ENCODE measurements at regions not wholly inside any gene's neighbourhood (a gene's known extent, or its start where the extent isn't known, plus 50 kb on each side); places are given as distances from the start of the nearest gene placed in this dataset.

DNA sequence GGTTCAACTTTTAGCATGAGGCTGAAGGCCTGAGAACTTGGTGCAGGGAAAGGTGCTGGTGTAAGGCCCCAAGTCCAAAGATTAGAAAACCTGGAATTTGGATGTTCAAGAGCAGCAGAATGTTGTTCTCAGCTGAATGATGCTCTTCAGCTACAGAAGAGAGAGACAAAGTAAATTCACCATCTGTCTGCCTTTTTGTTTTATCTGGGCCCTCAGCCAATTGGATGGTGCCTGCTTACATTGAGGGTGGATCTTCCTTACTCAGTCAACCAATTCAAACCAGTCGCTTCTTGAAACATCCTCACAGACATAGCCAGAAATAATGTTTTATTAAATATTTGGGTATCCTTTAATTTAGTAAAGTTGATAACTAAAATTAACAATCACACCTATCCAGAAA lies 748.2 kb upstream of the ADAMTS5 start:
- no peak for DNase-seq

DNA sequence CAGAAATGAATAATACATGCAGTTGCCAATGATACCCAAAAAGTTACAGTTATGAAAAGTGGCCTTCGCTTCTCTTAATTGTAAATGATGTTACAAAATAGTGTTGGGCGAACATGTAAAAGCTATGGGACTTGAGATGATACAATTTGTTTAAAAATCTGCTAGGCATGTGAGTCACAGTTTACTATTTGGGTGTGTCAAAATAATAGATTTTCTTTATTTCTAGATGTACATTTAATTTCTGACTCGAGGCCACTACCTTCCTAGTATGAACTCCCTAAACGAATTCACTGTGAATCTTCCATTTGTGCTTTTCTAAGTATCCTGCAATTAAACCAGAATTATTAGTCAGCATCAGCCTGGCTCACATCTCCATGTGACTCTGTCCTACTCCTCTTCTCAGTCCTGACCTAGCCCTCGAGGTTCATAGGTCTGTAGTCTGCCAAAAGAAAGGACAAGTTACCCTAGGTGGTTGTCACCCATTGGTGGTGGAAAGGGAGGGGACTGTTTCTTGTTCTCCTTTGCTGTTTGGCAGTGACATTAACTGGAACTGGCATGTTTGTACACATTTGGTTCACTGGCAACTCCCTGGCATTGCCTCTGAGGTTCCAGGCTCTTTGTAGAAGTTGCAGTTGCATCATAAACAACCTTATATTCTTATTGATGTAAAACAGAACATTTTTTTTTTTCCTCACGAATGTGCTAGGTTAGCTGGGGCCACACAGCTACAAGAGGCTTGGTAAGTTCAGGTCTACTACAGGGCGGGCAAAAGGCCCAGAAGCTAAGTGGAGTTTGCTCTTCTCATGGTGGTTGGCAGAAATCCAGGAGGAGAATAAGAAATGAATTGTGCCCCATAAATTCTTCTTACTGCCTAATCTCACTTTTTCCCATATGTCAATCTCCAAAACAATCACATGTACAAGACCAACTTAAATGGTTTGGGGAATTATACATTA lies 746.5 kb upstream of the ADAMTS5 start:
- DNase-seq = no peak

DNA sequence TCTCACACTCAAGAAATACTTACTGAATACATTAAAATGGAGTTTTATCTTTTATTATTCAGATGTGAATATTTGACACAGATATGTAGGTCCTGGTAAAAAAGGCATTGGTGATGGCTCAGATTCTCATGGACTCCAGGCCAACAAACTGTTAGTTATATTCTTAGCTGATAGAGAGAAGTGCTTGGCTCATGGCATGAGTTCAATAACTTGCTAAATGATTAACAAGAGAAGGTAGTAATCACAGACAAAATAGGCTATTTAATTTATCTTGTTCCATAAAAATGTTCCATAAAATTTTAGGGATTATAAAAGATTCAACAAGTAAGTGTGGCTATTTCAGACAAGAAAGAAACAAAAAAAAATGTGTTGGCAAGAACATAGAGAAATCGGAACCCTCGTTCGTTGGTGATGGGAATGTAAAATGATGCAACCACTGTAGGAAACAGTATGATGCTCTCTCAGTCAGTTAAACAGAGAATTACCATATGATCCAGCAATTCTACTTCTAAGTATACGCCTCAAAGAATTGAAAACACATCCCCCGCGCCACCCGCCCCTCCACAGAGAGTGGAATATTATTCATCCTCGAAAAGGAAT lies 737.8 kb upstream of the ADAMTS5 start:
- no peak for DNase-seq

DNA sequence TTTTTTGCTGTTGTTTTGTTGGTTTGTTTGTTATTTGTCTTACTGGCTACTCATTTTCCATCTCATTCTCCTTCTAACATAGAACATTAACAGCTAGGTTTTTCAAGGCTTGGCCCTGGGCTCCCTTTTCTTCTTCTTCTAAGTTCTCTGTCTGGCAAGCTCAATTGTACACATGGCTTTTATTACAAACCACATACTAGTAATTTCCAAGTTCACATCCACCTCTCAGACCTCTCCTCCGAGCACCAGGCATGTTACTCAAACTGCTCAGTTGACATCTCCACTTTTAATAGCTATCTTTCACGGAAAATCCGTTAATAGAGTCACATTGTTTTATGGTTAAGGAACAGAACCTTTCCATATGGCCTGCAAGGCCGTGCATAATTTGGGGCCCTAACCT lies 736.9 kb upstream of the ADAMTS5 start:
- DNase-seq = no peak

DNA sequence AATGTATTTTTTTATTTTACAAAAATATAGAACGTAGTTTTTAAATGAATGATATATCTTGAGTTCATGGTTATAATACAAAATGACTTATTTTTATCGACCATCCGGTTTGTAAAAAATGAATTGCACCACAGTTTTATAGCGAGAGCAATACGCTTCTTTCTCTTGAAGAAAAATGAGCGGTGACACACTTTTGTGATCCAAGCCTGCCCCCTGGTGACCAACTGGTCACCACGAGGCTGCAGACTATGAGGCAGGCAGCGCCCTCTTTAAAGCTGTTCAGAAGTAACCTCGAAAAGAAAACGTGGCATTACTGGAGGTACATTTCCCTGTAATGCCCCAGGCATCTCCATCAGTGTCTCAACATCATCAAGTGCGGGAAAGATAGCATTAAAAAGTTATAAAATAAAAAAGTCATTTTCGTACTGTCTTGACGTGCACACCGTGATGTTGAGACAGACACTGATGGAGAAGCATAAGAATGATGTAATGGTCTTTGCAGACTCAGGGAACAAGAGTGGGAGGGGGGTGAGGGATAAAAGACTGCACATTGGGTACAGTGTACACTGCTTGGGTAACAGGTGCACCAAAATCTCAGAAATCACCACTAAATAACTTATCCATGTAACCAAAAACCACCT lies 734.2 kb upstream of the ADAMTS5 start:
- peak; percentile 57 for DNase-seq

DNA sequence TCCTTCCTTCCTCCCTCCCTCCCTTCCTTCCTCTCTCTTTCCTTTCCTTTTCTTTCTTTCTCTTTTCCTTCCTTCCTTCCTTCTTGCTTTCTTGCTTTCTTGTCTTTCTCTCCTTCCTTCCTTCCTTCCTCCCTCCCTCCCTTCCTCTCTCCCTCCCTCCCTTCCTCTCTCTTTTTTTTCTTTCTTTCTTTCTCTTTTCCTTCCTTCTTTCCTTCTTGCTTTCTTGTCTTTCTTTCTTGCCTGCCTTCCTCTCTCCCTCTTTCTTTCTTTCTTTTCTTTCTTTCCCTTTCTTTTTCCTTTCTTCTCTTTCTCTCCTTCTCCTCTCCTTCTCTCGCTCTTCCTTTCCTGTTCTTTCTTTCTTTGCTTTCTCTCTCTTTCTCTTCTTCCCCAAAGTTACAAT lies 728.4 kb upstream of the ADAMTS5 start:
- no peak for DNase-seq

DNA sequence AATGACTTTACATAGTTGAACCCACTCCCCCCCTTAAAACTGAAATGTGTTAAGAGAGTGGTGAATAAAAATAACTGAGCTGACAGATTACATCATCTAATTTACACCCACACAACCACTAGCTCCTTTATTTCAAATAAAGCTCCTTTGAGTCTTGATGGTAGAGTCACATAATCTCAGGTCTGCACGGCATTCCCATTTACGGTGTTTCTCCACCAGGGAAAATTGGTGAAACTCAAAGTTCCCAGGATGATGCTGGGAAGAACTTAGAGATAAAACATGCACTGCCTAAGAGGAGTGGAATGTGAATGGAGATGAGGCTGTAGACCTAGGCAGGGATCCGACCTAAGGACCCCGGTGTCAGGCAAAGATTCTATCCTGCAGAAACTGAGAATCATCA lies 727.8 kb upstream of the ADAMTS5 start:
- no peak for DNase-seq

DNA sequence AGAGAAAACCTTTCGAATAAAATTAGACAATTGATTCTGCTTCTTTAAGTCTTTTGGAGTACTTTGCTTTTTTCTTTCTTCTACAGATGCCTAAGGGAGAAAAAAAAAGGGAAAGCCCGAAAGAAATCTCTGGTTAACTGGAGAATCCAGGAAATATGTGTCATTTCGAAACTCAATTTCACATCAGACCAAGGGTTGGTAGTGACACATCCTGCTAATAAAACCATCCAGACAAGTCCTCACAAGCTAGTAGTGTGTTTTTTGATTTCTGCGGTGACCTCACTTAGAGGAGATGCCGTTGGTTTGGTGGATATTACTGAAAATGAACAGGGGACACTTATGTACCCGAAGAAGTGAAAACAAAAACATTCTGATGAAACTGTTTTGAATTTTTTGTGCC lies 726.5 kb upstream of the ADAMTS5 start:
- no peak for DNase-seq

DNA sequence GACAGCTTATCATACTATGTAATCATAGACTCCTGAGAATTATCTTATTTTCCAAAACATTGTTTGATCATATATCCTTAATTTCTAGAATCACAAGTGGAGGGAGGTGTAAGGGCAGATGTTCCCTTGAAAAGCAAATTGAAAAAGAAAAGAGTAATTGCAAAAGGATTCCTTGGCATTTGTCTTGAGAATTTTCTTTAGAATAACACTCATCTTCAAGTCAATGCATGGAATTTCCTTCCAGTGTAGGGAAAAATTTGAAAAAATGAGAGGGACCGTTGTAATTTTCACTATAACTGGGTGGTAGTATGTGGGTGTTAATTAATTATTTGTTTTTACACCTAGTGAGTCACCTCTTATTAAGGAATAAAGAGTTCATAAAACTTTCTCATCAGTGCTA lies 724.6 kb upstream of the ADAMTS5 start:
- DNase-seq = no peak

DNA sequence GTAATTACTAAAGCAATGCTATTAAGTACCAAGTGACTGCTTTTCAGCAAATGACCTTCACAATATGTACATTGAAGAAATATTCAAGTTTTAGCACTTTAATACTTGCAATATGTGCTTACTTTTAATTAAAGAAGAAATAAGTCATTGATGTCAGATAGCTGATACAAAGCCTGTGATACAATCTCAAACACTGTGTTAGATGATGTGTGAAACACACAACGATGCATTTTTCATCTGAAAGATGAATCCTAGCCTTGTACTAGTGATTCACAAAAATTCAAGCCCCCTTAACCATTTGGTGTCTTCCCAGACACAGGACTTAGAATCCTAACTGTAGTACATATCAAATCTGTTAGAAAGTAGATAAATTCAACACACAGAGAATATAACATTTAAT lies 724.1 kb upstream of the ADAMTS5 start:
- no peak for DNase-seq

DNA sequence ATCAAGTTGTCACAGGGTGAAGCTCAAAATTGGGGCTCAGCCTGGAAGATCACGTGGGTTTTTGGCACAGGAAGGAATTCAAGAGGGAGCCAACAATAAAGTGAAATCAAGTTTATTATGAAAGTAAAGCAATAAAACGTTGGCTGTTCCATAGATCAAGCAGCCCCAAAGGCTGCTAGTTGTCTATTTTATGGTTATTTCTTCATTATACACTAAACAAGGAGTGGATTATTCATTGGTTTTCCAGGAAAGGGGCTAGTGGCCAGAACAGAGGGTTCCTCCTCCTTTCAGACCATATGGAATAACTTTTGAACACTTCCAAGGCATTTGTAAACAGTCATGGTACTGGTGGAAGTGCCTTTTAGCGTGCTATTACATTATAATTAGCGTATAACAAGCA lies 723.5 kb upstream of the ADAMTS5 start:
- DNase-seq = no peak

DNA sequence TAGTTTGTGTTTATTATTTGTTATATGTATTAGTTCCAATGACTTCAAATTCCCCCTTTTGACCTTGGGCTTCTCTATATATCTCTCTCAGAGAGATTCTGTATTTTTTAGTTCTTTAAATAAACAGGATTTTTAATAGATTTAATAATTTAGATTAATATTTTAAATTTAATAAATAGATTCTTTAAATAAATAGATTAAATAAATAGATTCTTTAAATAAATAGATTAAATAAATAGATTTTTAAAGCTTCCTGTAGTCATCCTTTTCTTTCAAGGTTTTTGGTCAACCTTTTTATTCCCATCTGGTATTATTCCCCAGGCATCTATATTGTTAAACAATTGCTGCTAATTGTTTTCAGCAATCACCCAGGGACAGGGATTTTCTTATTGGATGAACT lies 721.9 kb upstream of the ADAMTS5 start:
- no peak for DNase-seq

DNA sequence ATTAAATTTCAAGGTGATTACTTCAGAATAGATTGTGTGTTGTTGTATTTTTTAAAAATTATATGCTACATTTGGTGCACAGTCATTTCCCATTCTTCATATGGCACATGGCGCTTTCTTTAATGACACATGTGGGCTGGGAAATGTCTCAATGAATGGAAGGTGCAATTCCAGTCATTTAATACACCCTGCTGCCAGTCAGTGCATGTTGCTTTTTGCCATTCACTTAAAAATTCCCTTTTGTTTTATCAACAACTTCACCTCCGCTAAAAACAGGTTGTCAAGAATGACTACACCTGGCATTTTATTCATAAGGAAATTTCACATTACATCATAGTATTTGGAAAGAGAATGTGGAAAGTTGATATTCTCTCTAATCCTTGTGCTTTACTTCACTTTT lies 716.4 kb upstream of the ADAMTS5 start:
- no peak for DNase-seq

DNA sequence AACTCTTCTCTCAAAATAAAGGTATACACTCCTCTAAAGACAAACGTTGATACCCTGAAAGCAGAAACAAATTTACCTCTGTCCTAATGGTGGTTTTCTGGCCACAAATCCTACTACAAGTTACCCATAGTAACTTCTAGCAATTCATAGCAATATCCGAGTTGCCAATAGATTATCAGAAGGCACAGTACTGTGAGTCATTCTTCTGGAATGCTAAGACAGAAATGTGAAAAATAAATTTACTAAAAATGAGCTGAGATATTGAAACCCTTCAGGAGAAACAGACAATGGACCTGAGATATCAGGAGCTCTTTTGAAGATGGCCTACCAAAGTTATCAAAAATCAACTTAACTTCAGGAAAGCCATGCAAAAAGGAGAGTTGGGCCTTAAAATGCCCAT lies 715.0 kb upstream of the ADAMTS5 start:
- no peak for DNase-seq

DNA sequence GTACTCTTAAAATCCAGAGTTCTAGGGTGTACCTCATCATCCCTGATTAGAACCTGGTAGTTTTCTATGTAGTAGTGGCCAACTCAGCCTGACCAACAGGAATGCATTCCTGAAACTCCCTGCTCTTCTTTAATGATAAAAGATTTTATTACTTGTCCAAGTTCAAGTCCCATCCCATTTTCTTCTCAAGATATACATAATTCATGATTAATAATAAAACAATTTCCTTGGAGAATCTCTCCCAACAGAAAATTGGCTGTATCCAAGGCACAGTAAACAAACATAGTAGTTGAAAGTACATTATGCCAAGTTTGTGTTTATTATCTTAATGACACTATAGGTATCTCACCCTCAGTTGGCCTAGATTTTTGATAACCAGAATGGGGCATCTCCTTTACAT lies 714.1 kb upstream of the ADAMTS5 start:
- DNase-seq = no peak

DNA sequence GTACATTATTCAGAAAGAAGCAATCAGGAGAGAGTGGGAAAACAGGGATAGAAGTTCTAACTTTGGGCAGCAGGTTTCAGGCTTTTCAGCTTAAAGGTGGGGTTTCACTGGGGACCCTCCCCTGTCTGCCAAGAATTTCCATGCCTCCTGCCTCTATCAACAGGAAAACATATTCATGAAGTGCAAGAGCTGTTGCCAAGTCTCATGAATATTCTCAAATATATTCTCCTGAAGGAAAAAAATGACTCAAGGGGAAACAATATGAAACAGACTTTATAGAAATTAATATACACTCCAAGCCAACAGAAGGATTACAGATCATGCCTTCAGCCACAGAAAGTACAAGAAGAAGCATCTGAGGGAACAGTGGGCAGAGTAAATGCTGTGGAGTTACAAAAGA lies 713.3 kb upstream of the ADAMTS5 start:
- DNase-seq = no peak

DNA sequence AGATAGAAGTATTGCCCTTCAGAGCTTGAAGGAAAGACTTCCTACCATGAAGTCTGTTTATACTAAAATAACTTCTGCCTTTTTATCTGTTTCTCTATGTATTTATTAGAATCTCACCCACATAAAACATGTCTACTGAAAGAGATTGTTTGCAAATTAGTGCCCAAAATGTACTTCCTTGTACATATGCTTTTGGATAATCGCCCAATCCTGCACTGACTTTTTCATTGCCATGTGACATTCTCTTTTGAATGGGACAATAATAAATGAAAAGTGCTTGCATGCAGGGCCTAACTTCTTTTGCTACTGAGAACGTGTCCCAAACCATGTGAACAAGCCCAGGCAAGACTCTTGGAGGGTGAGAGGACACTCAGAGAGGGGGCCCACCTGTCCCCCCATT lies 711.6 kb upstream of the ADAMTS5 start:
- DNase-seq = no peak

DNA sequence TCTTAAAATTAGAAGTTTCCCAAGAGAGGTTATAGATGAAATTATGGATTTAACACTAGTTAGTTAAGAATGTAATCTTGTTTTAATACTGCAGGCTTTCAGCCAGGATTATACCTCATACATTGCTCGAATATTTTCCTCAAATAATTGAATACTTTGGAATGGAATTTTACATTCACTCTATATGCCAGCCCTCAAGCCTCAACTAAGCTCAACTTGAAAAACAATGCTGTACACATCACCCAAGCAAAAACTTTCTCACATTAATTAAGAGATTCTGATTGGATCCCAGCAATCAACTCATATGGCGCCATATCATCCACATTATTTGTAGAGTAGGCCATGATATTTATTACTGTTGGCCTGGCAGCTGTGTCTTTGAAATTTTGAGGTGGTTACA lies 710.7 kb upstream of the ADAMTS5 start:
- DNase-seq = no peak

DNA sequence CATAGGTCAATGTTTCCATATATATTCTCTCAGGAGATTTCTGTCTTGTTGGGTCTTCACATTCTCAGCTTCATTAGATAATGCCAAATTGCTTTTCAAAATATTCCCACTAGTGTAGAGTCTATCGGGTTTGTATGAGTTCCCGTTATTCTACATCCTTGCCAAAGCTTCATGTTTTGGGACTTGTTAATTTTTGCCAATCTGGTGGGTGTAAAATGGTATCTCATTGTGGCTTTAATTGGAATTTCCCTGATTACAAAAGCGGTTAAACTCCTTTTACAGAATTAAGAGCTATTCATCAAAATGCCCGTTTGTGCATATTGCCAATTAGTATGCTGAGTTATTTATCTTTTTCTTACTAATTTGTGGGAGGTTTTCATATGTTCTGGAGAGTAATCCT lies 708.4 kb upstream of the ADAMTS5 start:
- no peak for DNase-seq

DNA sequence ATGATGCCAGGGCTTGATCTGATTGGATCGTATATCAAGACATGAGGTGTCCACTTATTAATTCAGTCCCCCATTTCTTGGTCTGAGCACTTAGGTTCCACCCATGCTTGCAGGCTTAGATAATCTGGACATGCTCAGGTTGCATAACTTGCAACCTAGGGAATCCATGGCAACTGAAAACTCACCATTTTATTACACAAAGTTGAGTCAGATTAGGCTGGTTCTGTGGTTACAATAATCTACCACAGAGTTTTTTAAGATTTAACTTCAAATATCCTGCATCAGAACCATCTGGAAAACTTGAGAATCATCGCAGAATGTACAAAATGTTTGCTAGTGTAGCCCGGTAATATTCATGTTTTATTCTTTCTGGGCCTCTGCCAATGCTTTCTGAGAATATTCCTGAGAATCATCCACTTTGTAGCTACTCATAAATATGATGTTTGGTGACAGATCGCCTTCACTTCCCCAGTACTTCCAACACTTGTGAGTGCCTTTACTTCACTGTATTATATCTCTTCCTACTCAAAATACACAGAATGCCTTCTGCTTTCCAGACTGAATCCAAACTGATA lies 707.2 kb upstream of the ADAMTS5 start:
- DNase-seq = no peak

DNA sequence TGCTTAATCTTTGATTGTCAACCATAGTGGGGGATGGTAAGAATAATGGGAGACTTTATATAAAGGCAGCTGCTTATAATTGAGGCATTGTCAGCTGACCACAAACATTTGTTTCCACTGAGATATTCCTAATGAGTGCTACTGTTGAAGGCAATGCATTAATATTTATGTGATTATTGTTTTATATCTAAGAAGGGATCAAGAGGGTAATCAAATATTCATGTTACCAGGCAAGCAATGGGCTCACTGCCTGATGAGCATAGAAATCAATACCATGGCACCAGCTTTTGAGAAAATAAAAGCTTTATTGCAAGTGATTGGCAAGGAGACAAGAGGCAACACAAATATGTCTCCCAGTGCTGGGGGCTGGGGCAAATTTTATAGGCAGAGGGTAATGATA lies 706.7 kb upstream of the ADAMTS5 start:
- DNase-seq = no peak

DNA sequence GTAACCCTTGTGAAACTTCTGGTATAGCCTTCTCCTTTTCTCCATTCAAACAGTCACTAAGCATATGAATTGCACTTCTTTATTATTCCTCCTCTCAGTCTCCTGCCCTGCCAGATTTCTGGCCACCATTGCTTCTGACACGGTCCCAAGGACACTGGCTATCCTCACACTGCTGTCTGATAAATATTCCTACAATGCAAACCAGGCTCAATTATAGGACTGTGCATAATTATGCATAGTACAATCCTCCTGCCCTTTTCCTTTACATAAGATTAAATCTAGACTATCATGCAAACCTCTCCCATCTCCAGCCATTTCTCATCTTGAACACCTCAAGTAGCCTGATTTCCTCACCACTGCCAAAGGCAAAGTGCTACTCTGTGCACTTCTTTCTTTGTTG lies 704.3 kb upstream of the ADAMTS5 start:
- DNase-seq = no peak

DNA sequence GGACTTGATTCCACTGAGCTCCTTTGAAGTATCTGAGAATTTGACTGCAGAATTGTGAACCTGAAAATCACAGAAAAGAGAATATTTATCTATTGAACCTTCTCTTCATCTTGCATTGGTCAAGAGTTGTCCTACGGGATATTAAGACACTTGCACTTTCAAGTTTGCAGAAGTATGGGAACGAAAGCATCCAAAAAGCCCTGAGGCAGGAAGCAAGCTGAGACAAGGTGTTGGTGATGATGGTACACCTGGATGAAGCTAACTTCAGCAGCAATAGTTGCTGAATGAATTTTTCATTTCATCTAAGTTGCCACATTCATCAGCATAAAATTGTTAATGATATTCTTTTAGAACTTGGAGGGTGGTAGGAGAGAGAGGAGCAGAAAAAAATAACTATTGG lies 686.6 kb upstream of the ADAMTS5 start:
- no peak for DNase-seq

DNA sequence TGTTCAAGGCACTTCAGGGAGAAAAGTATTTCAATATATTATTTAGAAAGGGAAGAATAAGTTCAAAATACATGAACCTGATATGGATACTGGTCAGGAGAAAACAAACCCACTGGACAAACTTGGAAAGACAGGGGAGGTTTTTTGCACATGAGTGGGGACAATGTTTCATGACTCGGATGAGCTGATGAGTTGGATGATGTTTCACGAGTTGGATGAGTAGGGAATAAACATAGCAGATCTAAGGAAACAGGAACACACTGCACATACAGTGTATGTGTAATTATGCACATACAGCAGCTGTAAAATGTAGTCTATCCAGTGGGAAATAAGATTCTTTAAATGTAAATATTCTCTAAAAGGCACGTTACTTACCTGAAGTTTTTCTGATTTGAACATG lies 682.9 kb upstream of the ADAMTS5 start:
- no peak for DNase-seq

Measured in stimulated activated CD4-positive, alpha-beta T cell treated with anti-CD3 and anti-CD28 coated beads, Interleukin-1b, Interleukin-23, amount 100 ng/mL, for 48 hours (primary cell).